Loucy (cell line): ENCODE measurements at regions not wholly inside any gene's neighbourhood (a gene's known extent, or its start where the extent isn't known, plus 50 kb on each side); places are given as distances from the start of the nearest gene placed in this dataset.
"Not testable (repeated sequence)": the region's sequence is repeated elsewhere in the genome, so short reads cannot be mapped to it uniquely, and the experiment has no call there.

Experiments
- H2AFZ ChIP-seq: fragments of 200-600 bp; sonication (generic); 2 replicates; pipeline ENCODE4 v1.6.0; 2016; ENCODE audit warnings: antibody characterized with exemption, mild to moderate bottlenecking, low read length, moderate library complexity
- H3F3A ChIP-seq: fragments of 200-600 bp; 2 replicates; pipeline ENCODE4 v1.6.0; 2016; ENCODE audit warnings: antibody characterized with exemption, low read depth, mild to moderate bottlenecking
- H3K27me3 ChIP-seq: fragments of 200-600 bp; sonication (generic); 2 replicates; pipeline ENCODE4 v1.6.1; 2014; ENCODE audit warnings: low read length, mild to moderate bottlenecking; ENCODE audit not compliant: insufficient read depth, poor library complexity, severe bottlenecking
- H3K36me3 ChIP-seq: fragments of 200-600 bp; sonication (generic); 2 replicates; pipeline ENCODE4 v1.6.1; 2016; ENCODE audit warnings: low read length; ENCODE audit not compliant: insufficient read depth
- H3K4me1 ChIP-seq: fragments of 200-600 bp; sonication (generic); 2 replicates; pipeline ENCODE4 v1.5.1; 2014; ENCODE audit warnings: low read length, mild to moderate bottlenecking; ENCODE audit not compliant: insufficient read depth, poor library complexity, severe bottlenecking
- H3K4me2 ChIP-seq: fragments of 200-600 bp; sonication (generic); 2 replicates; pipeline ENCODE4 v1.6.0; 2014; ENCODE audit warnings: antibody characterized with exemption, low read length, low read depth, mild to moderate bottlenecking; ENCODE audit not compliant: poor library complexity, severe bottlenecking
- H3K4me3 ChIP-seq: fragments of 200-600 bp; sonication (generic); 2 replicates; pipeline ENCODE4 v1.5.1; 2014; ENCODE audit warnings: low read length, mild to moderate bottlenecking, mixed read lengths; ENCODE audit not compliant: poor library complexity, severe bottlenecking
- H3K79me2 ChIP-seq: fragments of 200-600 bp; sonication (generic); 2 replicates; pipeline ENCODE4 v1.6.1; 2014; ENCODE audit warnings: low read length; ENCODE audit not compliant: insufficient read depth
- H3K9ac ChIP-seq: fragments of 200-600 bp; sonication (generic); 2 replicates; pipeline ENCODE4 v1.6.0; 2014; ENCODE audit warnings: mild to moderate bottlenecking, low read depth, low read length, moderate library complexity; ENCODE audit not compliant: poor library complexity, severe bottlenecking
- H3K9me2 ChIP-seq: fragments of 200-600 bp; sonication (generic); replicated peaks from 2 replicates; pipeline ENCODE4 v1.6.1; 2016; ENCODE audit warnings: low read depth, low read length, mixed read lengths
- H3K9me3 ChIP-seq: fragments of 200-600 bp; sonication (generic); 2 replicates; pipeline ENCODE4 v1.6.1; 2014; ENCODE audit warnings: mild to moderate bottlenecking, antibody characterized with exemption, low read length, low read depth; ENCODE audit not compliant: insufficient read depth
- H4K20me1 ChIP-seq: fragments of 200-600 bp; sonication (generic); 2 replicates; pipeline ENCODE4 v1.6.0; 2014; ENCODE audit warnings: antibody characterized with exemption, low read length, mild to moderate bottlenecking; ENCODE audit not compliant: insufficient read depth, poor library complexity, severe bottlenecking
- EZH2phosphoT487 ChIP-seq: fragments of 200-600 bp; IDR thresholded peaks from 2 replicates; pipeline ENCODE4 v1.6.1; 2018; ENCODE audit warnings: antibody characterized with exemption, mild to moderate bottlenecking, moderate library complexity, borderline replicate concordance
- TF ChIP-seq, protein P1 (sequence below): fragments of 200-600 bp; sonication (generic); conservative IDR thresholded peaks from 2 replicates; pipeline ENCODE4 v1.5.1; 2014; ENCODE audit warnings: mild to moderate bottlenecking, antibody characterized with exemption, low read length

DNA sequence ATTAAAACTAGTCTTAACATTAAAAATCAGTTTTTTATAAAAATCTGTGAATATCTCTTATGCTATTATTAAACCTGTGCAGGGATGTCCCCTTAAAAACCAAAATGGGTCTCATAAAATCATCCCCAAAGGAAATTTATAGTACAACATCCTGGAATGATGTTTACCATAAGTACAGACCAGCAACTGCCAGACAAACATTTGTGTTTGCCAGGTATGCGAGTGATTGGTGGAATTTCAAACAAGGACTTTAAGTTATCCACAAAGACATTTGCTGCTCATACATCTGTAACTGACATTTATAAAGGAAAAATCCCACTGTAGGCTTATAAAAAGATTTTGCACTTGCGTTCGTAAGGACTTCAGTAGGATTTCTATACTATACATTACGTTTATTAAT is 1375.4 kb upstream of the WWC1 start:
- no peaks in the 10 kb centered on the region for H3K36me3 ChIP-seq
- H2AFZ ChIP-seq: no peak overlapping the region
- no peak for TF ChIP-seq EZH2phosphoT487
- TF ChIP-seq, protein P1, sequence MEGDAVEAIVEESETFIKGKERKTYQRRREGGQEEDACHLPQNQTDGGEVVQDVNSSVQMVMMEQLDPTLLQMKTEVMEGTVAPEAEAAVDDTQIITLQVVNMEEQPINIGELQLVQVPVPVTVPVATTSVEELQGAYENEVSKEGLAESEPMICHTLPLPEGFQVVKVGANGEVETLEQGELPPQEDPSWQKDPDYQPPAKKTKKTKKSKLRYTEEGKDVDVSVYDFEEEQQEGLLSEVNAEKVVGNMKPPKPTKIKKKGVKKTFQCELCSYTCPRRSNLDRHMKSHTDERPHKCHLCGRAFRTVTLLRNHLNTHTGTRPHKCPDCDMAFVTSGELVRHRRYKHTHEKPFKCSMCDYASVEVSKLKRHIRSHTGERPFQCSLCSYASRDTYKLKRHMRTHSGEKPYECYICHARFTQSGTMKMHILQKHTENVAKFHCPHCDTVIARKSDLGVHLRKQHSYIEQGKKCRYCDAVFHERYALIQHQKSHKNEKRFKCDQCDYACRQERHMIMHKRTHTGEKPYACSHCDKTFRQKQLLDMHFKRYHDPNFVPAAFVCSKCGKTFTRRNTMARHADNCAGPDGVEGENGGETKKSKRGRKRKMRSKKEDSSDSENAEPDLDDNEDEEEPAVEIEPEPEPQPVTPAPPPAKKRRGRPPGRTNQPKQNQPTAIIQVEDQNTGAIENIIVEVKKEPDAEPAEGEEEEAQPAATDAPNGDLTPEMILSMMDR: no peak
- H3K4me1 ChIP-seq: no peaks in the 10 kb centered on the region
- H3K27me3 ChIP-seq: no peaks in the 10 kb centered on the region
- H3K4me3 ChIP-seq: no peak overlapping the region
- H3K4me2 ChIP-seq: no peak overlapping the region
- H3K9ac ChIP-seq: no peak overlapping the region
- no peaks in the 10 kb centered on the region for H3K79me2 ChIP-seq
- H3K9me2 ChIP-seq: no peaks in the 10 kb centered on the region
- H3K9me3 ChIP-seq: no peaks in the 10 kb centered on the region
- no peaks in the 10 kb centered on the region for H3F3A ChIP-seq
- H4K20me1 ChIP-seq: no peaks in the 10 kb centered on the region

DNA sequence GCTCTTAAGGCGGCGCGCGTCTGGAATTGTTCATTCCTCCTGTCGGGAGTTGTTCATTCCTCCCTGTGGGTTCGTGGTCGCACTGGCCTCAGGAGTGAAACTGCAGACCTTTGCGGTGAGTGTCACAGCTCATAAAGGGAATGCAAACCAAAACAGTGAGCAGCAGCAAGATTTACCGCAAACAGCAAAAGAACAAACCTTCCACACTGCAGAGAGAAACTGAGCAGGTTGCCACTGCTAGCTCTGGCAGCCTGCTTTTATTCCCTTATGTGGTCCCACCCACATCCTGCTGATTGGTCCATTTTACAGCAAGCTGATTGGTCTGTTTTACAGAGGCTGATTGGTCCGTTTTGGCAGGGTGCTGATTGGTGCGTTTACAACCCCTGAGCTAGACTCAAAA is 1365.3 kb upstream of the WWC1 start:
- Histone ChIP-seq H3K9me3 (no peaks in the 10 kb centered on the region), H3K4me1 (no peaks in the 10 kb centered on the region), H3K4me2 (no peak overlapping the region), H4K20me1 (no peaks in the 10 kb centered on the region), H3K27me3 (no peaks in the 10 kb centered on the region), H2AFZ (no peak overlapping the region), H3K9me2 (no peaks in the 10 kb centered on the region), H3F3A (no peaks in the 10 kb centered on the region), H3K36me3 (no peaks in the 10 kb centered on the region), H3K79me2 (no peaks in the 10 kb centered on the region), H3K4me3 (no peak overlapping the region), H3K9ac (no peak overlapping the region)
- TF ChIP-seq, protein P1: no peak
- no peak for TF ChIP-seq EZH2phosphoT487

DNA sequence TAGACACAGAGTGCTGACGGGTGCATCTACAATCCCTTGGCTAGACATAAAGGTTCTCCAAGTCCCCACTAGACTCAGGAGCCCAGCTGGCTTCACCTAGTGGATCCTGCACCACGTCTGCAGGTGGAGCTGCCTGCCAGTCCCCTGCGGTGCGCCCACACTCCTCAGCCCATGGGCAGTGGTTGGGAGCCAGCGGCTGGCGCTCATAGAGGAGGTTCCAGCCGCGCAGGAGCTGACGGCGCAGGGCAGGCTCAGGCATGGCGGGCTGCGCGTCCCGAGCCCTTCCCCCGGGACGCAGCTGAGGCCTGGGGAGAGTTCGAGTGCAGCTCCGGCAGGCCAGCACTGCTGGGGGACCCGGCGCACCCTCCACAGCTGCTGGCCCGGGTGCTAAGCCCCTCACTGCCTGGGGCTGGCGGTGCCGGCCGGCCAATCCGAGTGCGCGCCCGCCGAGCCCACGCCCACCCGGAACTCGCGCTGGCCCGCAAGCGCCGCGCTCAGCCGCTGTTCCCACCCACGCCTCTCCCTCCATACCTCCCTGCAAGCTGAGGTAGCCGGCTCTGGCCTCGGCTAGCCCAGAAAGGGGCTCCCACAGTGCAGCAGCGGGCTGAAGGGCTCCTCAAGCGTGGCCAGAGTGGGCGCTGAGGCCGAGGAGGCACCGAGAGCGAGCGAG is 1364.5 kb upstream of the WWC1 start:
- not testable (repeated sequence) for H3K4me1 ChIP-seq, H2AFZ ChIP-seq, H3K79me2 ChIP-seq, H3K4me2 ChIP-seq, H3F3A ChIP-seq, H3K27me3 ChIP-seq, H3K4me3 ChIP-seq, H3K9me2 ChIP-seq, H4K20me1 ChIP-seq, H3K9ac ChIP-seq, H3K36me3 ChIP-seq, H3K9me3 ChIP-seq

DNA sequence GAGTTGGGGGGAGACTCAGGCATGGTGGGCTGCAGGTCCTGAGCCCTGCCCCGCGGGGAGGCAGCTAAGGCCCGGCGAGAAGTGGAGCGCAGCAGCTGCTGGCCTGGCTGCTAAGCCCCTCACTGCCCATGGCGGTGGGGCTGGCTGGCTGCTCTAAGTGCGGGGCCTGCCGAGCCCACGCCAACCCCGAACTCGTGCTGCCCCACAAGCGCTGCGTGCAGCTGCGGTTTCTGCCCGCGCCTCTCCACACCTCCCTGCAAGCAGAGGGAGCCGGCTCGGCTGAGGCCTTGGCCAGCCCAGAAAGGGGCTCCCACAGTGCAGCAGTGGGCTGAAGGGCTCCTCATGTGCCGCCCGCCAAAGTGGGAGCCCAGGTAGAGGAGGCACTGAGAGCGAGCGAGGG is 1355.1 kb upstream of the WWC1 start:
- H3F3A ChIP-seq: no peaks in the 10 kb centered on the region
- H3K79me2 ChIP-seq: no peaks in the 10 kb centered on the region
- no peaks in the 10 kb centered on the region for H3K27me3 ChIP-seq
- H3K9ac ChIP-seq: no peak overlapping the region
- H2AFZ ChIP-seq: no peak overlapping the region
- no peaks in the 10 kb centered on the region for H3K4me1 ChIP-seq
- no peaks in the 10 kb centered on the region for H3K36me3 ChIP-seq
- H4K20me1 ChIP-seq: no peaks in the 10 kb centered on the region
- TF ChIP-seq, protein P1: no peak
- no peak for TF ChIP-seq EZH2phosphoT487
- no peak overlapping the region for H3K4me2 ChIP-seq
- H3K9me3 ChIP-seq: no peaks in the 10 kb centered on the region
- no peak overlapping the region for H3K4me3 ChIP-seq
- no peaks in the 10 kb centered on the region for H3K9me2 ChIP-seq
